ENCODE measurements at regions not wholly inside any gene's neighbourhood (a gene's known extent, or its start where the extent isn't known, plus 50 kb on each side); places are given as distances from the start of the nearest gene placed in this dataset.
"Not testable (repeated sequence)": the region's sequence is repeated elsewhere in the genome, so short reads cannot be mapped to it uniquely, and the experiment has no call there.

- H3K36me3 ChIP-seq (replicated peaks; ENCODE audit: insufficient read depth, low read depth), result no peaks in the 10 kb centered on the region
- no peak overlapping the region for H2AFZ ChIP-seq
- TF ChIP-seq EZH2phosphoT487 (IDR thresholded peaks at IDR 0.05; ENCODE audit: low read depth, severe bottlenecking, unreplicated experiment), result no peak
- no peak for TF ChIP-seq EZH2 (IDR thresholded peaks at IDR 0.05; ENCODE audit: borderline replicate concordance)
- TF ChIP-seq CTCF (IDR thresholded peaks at IDR 0.05; ENCODE audit: poor library complexity), result no peak
- H3K79me2 ChIP-seq, result no peaks in the 10 kb centered on the region
- no peaks in the 10 kb centered on the region for H3K9me3 ChIP-seq (ENCODE audit: low read depth)
- H3K4me1 ChIP-seq (ENCODE audit: insufficient read depth), result no peaks in the 10 kb centered on the region
- H3K27me3 ChIP-seq, result no peaks in the 10 kb centered on the region
- DNase-seq (ENCODE audit: low spot score), result no peak
- no peaks in the 10 kb centered on the region for H4K20me1 ChIP-seq (ENCODE audit: insufficient read depth, poor library complexity, severe bottlenecking)
- no peak overlapping the region for H3K27ac ChIP-seq
- H3K4me2 ChIP-seq, result no peak overlapping the region
- H3K4me3 ChIP-seq, result no peak overlapping the region
- no peaks in the 10 kb centered on the region for H3K9me2 ChIP-seq (replicated peaks; ENCODE audit: insufficient read depth)
- WGBS (ENCODE audit: low lambda C conversion rate, missing lambda C conversion rate), result 91% methylated on average over 2 of the region's 2 CpGs
Measured at GRCh38 chr13:50291611-50292010, 276.4 kb downstream of the KCNRG start.

- TF ChIP-seq CTCF (IDR thresholded peaks at IDR 0.05; ENCODE audit: poor library complexity) (no peak), EZH2phosphoT487 (IDR thresholded peaks at IDR 0.05; ENCODE audit: low read depth, severe bottlenecking, unreplicated experiment) (no peak), EZH2 (IDR thresholded peaks at IDR 0.05; ENCODE audit: borderline replicate concordance) (no peak)
- Histone ChIP-seq H3K79me2 (no peaks in the 10 kb centered on the region), H3K36me3 (replicated peaks; ENCODE audit: insufficient read depth, low read depth) (no peaks in the 10 kb centered on the region), H2AFZ (no peak overlapping the region), H3K4me1 (ENCODE audit: insufficient read depth) (no peaks in the 10 kb centered on the region), H3K27ac (no peak overlapping the region), H3K4me2 (no peak overlapping the region), H3K9me3 (ENCODE audit: low read depth) (no peaks in the 10 kb centered on the region), H3K9me2 (replicated peaks; ENCODE audit: insufficient read depth) (no peaks in the 10 kb centered on the region), H3K27me3 (no peaks in the 10 kb centered on the region), H3K4me3 (no peak overlapping the region), H4K20me1 (ENCODE audit: insufficient read depth, poor library complexity, severe bottlenecking) (no peaks in the 10 kb centered on the region)
- WGBS (ENCODE audit: low lambda C conversion rate, missing lambda C conversion rate), result 92% methylated on average over 1 of the region's 1 CpG
- no peak for DNase-seq (ENCODE audit: low spot score)
Measured at GRCh38 chr13:50292081-50292480, 276.8 kb downstream of the KCNRG start.

- WGBS (ENCODE audit: low lambda C conversion rate, missing lambda C conversion rate), result 97% methylated on average over 4 of the region's 4 CpGs
- H3K79me2 ChIP-seq; H3K27me3 ChIP-seq; H3K36me3 ChIP-seq (replicated peaks; ENCODE audit: insufficient read depth, low read depth); DNase-seq (ENCODE audit: low spot score); H3K9me3 ChIP-seq (ENCODE audit: low read depth); H3K4me1 ChIP-seq (ENCODE audit: insufficient read depth); H3K9me2 ChIP-seq (replicated peaks; ENCODE audit: insufficient read depth); H3K4me3 ChIP-seq; H4K20me1 ChIP-seq (ENCODE audit: insufficient read depth, poor library complexity, severe bottlenecking); H3K27ac ChIP-seq; H2AFZ ChIP-seq; H3K4me2 ChIP-seq: not testable (repeated sequence)
Measured at GRCh38 chr13:50294425-50294824, 279.2 kb downstream of the KCNRG start.

GRCh38 chr13:50299546-50300249 lies 284.5 kb downstream of the KCNRG start:
- H4K20me1 ChIP-seq (ENCODE audit: insufficient read depth, poor library complexity, severe bottlenecking), result no peaks in the 10 kb centered on the region
- TF ChIP-seq EZH2phosphoT487 (IDR thresholded peaks at IDR 0.05; ENCODE audit: low read depth, severe bottlenecking, unreplicated experiment), result no peak
- no peak for TF ChIP-seq CTCF (IDR thresholded peaks at IDR 0.05; ENCODE audit: poor library complexity)
- TF ChIP-seq EZH2 (IDR thresholded peaks at IDR 0.05; ENCODE audit: borderline replicate concordance), result no peak
- no peak for DNase-seq (ENCODE audit: low spot score)
- H2AFZ ChIP-seq, result no peak overlapping the region
- no peaks in the 10 kb centered on the region for H3K9me3 ChIP-seq (ENCODE audit: low read depth)
- no peaks in the 10 kb centered on the region for H3K9me2 ChIP-seq (replicated peaks; ENCODE audit: insufficient read depth)
- H3K4me3 ChIP-seq, result no peak overlapping the region
- H3K27ac ChIP-seq, result no peak overlapping the region
- no peaks in the 10 kb centered on the region for H3K27me3 ChIP-seq
- WGBS (ENCODE audit: low lambda C conversion rate, missing lambda C conversion rate), result 79% methylated on average over 3 of the region's 3 CpGs
- H3K4me2 ChIP-seq, result no peak overlapping the region
- no peaks in the 10 kb centered on the region for H3K79me2 ChIP-seq
- H3K4me1 ChIP-seq (ENCODE audit: insufficient read depth), result no peaks in the 10 kb centered on the region
- H3K36me3 ChIP-seq (replicated peaks; ENCODE audit: insufficient read depth, low read depth), result no peaks in the 10 kb centered on the region

Measured in hepatocyte (in vitro differentiated cells).